Trophoblast cell (in vitro differentiated cells and primary cell): ENCODE measurements at regions not wholly inside any gene's neighbourhood (a gene's known extent, or its start where the extent isn't known, plus 50 kb on each side); places are given as distances from the start of the nearest gene placed in this dataset.
A peak's percentile ranks its signal among the peaks of the same experiment; 100 is the strongest.
"Not testable (repeated sequence)": the region's sequence is repeated elsewhere in the genome, so short reads cannot be mapped to it uniquely, and the experiment has no call there.

ENCODE experiments used
- DNase-seq, 2 donors: peaks; one replicate each; pipeline ENCODE4 v3.0.0-alpha.2; 2016
- H2AFZ ChIP-seq: 2 replicates; pipeline ENCODE4 v1.6.1; 2013; ENCODE audit warnings: low read length, moderate library complexity, mild to moderate bottlenecking; ENCODE audit not compliant: insufficient read depth, poor library complexity
- H2AK5ac ChIP-seq: 2 replicates; pipeline ENCODE4 v1.6.1; 2013; ENCODE audit warnings: mild to moderate bottlenecking, low read length
- H2BK120ac ChIP-seq: 2 replicates; pipeline ENCODE4 v1.6.1; 2013; ENCODE audit warnings: low read length, mild to moderate bottlenecking, moderate library complexity; ENCODE audit not compliant: insufficient read depth, poor library complexity
- H2BK12ac ChIP-seq: 2 replicates; pipeline ENCODE4 v1.6.1; 2013; ENCODE audit warnings: mild to moderate bottlenecking, low read length, moderate library complexity
- H2BK5ac ChIP-seq: 2 replicates; pipeline ENCODE4 v1.6.1; 2013; ENCODE audit warnings: low read length, low read depth, moderate library complexity, mild to moderate bottlenecking; ENCODE audit not compliant: poor library complexity
- H3K14ac ChIP-seq: 2 replicates; pipeline ENCODE4 v1.6.1; 2013; ENCODE audit warnings: mild to moderate bottlenecking, low read length
- H3K18ac ChIP-seq: 2 replicates; pipeline ENCODE4 v1.6.1; 2013; ENCODE audit warnings: mild to moderate bottlenecking, low read length
- H3K23ac ChIP-seq: 2 replicates; pipeline ENCODE4 v1.6.1; 2013; ENCODE audit warnings: low read length
- H3K27ac ChIP-seq: 2 replicates; pipeline ENCODE4 v1.5.1; 2013; ENCODE audit warnings: low read depth, mild to moderate bottlenecking, inconsistent platforms, low read length, moderate library complexity
- H3K27me3 ChIP-seq: 2 replicates; pipeline ENCODE4 v1.6.1; 2013; ENCODE audit warnings: inconsistent platforms, mild to moderate bottlenecking, low read length, moderate library complexity; ENCODE audit not compliant: insufficient read depth
- H3K36me3 ChIP-seq, 2 experiments: 1 replicate in 1 of 2; 2 replicates in 1 of 2; pipeline ENCODE4 v1.6.1; 2013; ENCODE audit warnings: low read length in 2 of 2, mild to moderate bottlenecking in 2 of 2, moderate library complexity in 1 of 2; ENCODE audit not compliant: insufficient read depth in 2 of 2, control insufficient read depth in 1 of 2
- H3K4ac ChIP-seq: 2 replicates; pipeline ENCODE4 v1.6.1; 2013; ENCODE audit warnings: low read depth, mild to moderate bottlenecking, low read length, moderate library complexity
- H3K4me1 ChIP-seq, 2 experiments: 1 replicate in 1 of 2; 2 replicates in 1 of 2; pipeline ENCODE4 v1.6.1; 2013; ENCODE audit warnings: low read length in 2 of 2, mild to moderate bottlenecking in 2 of 2, moderate library complexity in 1 of 2; ENCODE audit not compliant: insufficient read depth in 2 of 2, control insufficient read depth in 1 of 2
- H3K4me2 ChIP-seq: 2 replicates; pipeline ENCODE4 v1.6.1; 2013; ENCODE audit warnings: inconsistent platforms, mild to moderate bottlenecking, low read length, moderate library complexity
- H3K4me3 ChIP-seq: 2 replicates; pipeline ENCODE4 v1.5.1; 2013; ENCODE audit warnings: mild to moderate bottlenecking, low read depth, low read length, inconsistent platforms
- H3K79me1 ChIP-seq: one replicate; pipeline ENCODE4 v1.6.1; 2013; ENCODE audit warnings: low read length
- H3K79me2 ChIP-seq: 2 replicates; pipeline ENCODE4 v1.6.1; 2013; ENCODE audit warnings: low read length, mild to moderate bottlenecking; ENCODE audit not compliant: control insufficient read depth, insufficient read depth, poor library complexity
- H3K9ac ChIP-seq: 2 replicates; pipeline ENCODE4 v1.6.1; 2013; ENCODE audit warnings: mild to moderate bottlenecking, low read length
- H3K9me3 ChIP-seq: 2 replicates; pipeline ENCODE4 v1.6.1; 2013; ENCODE audit warnings: low read depth, mild to moderate bottlenecking, control low read depth, inconsistent platforms, low read length; ENCODE audit not compliant: insufficient read depth
- H4K12ac ChIP-seq: 2 replicates; pipeline ENCODE4 v1.6.1; 2013; ENCODE audit warnings: low read depth, mild to moderate bottlenecking, low read length, moderate library complexity
- H4K8ac ChIP-seq: 2 replicates; pipeline ENCODE4 v1.6.1; 2013; ENCODE audit warnings: low read depth, mild to moderate bottlenecking, low read length, moderate library complexity
- H4K91ac ChIP-seq: one replicate; pipeline ENCODE4 v1.6.1; 2013; ENCODE audit warnings: low read depth, mild to moderate bottlenecking, low read length, moderate library complexity
- WGBS: extraction: QIAGEN DNeasy Blood & Tissue Kit; methylation state at CpG from one replicate; pipeline ENCODE4 v1.1.7; 2013; ENCODE audit warnings: missing lambda C conversion rate; ENCODE audit not compliant: insufficient read length, insufficient coverage; ENCODE audit errors: extremely low coverage; 5-methylcytosine and 5-hydroxymethylcytosine counted together

DNA sequence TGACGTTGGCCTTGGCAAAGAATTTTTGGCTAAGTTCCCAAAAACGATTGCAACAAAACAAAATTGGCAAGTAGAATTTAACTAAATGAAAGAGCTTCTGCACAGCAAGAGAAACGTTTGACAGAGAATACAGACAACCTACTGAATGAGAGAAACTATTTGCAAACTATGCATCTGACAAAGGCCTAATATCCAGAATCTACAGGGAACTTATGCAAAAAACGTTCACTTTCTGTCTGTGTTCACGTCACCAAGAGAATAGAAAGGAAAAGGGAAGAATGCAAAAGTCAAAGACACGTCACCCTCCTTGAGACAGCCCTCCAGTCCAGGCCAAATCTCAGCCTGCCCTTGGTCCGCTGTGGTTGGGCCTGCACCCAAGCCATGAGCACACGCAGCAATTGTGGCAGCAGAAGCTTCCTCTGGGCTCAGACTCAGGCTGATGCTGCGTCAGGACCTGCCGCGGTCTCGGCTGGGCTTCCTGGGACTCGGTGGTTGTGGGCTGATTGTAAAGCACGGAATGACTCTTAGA is 106.6 kb upstream of the SAMD11 start:
- not testable (repeated sequence) for H3K9ac ChIP-seq, H3K79me1 ChIP-seq, H3K27ac ChIP-seq, H3K4me2 ChIP-seq, H3K4me1 ChIP-seq, H3K27me3 ChIP-seq, H3K36me3 ChIP-seq, H2AFZ ChIP-seq, H3K4ac ChIP-seq, H3K14ac ChIP-seq, H2BK120ac ChIP-seq, H3K18ac ChIP-seq, H2BK12ac ChIP-seq, H4K12ac ChIP-seq, H2BK5ac ChIP-seq, H4K91ac ChIP-seq, H3K23ac ChIP-seq, H3K79me2 ChIP-seq, H2AK5ac ChIP-seq, H3K9me3 ChIP-seq, H3K4me3 ChIP-seq, H4K8ac ChIP-seq
- no CpG with 5 or more reads among the region's 14 CpGs for WGBS
- peak in 1 of 2 donors; percentile 19 for DNase-seq

- H3K27me3 ChIP-seq, H3K4ac ChIP-seq, DNase-seq, H3K4me3 ChIP-seq, H3K27ac ChIP-seq, H3K23ac ChIP-seq, H3K18ac ChIP-seq, H3K36me3 ChIP-seq, H3K14ac ChIP-seq, H4K8ac ChIP-seq, H2BK120ac ChIP-seq, H2BK5ac ChIP-seq, H3K9ac ChIP-seq, H2AK5ac ChIP-seq, H4K91ac ChIP-seq, H2BK12ac ChIP-seq, H4K12ac ChIP-seq, H3K79me1 ChIP-seq, H3K4me1 ChIP-seq, H3K9me3 ChIP-seq, H3K4me2 ChIP-seq, H2AFZ ChIP-seq, H3K79me2 ChIP-seq: not testable (repeated sequence)
- WGBS: no CpG with 5 or more reads among the region's 20 CpGs
Observed at GRCh38 chr1:817658-818617, 105.8 kb upstream of the SAMD11 start.

GRCh38 chr1:818618-819291 is 105.0 kb upstream of the SAMD11 start:
- Histone ChIP-seq H2AK5ac (no peak overlapping the region), H4K91ac (no peak overlapping the region), H3K4me1 (peaks cover 0 to 2% of the 10 kb centered on the region in 2 experiments), H4K12ac (no peak overlapping the region), H2AFZ (no peak overlapping the region), H3K9ac (no peak overlapping the region), H3K18ac (no peak overlapping the region), H2BK5ac (no peak overlapping the region), H2BK12ac (no peak overlapping the region), H3K9me3 (peaks cover 6% of the 10 kb centered on the region), H3K79me1 (no peaks in the 10 kb centered on the region), H2BK120ac (no peak overlapping the region), H3K14ac (no peak overlapping the region), H3K4me3 (no peak overlapping the region), H3K4ac (no peak overlapping the region), H3K27ac (no peak overlapping the region), H3K23ac (no peak overlapping the region), H3K4me2 (no peak overlapping the region), H4K8ac (no peak overlapping the region), H3K27me3 (no peaks in the 10 kb centered on the region), H3K79me2 (no peaks in the 10 kb centered on the region), H3K36me3 (peaks cover 0 to 2% of the 10 kb centered on the region in 2 experiments)
- no peak for DNase-seq
- no CpG with 5 or more reads among the region's 13 CpGs for WGBS

- Histone ChIP-seq H3K14ac (no peak overlapping the region), H3K4me2 (no peak overlapping the region), H3K27ac (no peak overlapping the region), H3K9ac (no peak overlapping the region), H3K23ac (no peak overlapping the region), H3K27me3 (no peaks in the 10 kb centered on the region), H3K18ac (no peak overlapping the region), H2BK5ac (no peak overlapping the region), H3K79me2 (no peaks in the 10 kb centered on the region), H3K79me1 (no peaks in the 10 kb centered on the region), H2AK5ac (no peak overlapping the region), H2BK12ac (no peak overlapping the region), H3K36me3 (peaks cover 0 to 2% of the 10 kb centered on the region in 2 experiments), H2BK120ac (no peak overlapping the region), H3K9me3 (peaks cover 6% of the 10 kb centered on the region), H3K4me1 (peaks cover 0 to 2% of the 10 kb centered on the region in 2 experiments), H3K4ac (no peak overlapping the region), H4K12ac (no peak overlapping the region), H2AFZ (no peak overlapping the region), H3K4me3 (peak overlapping the region; percentile 35), H4K91ac (no peak overlapping the region), H4K8ac (no peak overlapping the region)
- WGBS: no CpG with 5 or more reads among the region's 7 CpGs
- DNase-seq: no peak
Observed at GRCh38 chr1:820962-821361, 102.8 kb upstream of the SAMD11 start.
